Inflammatory macrophage treated with lipopolysaccharide for 1 hour (primary cell): ENCODE measurements at regions not wholly inside any gene's neighbourhood (a gene's known extent, or its start where the extent isn't known, plus 50 kb on each side); places are given as distances from the start of the nearest gene placed in this dataset.
A peak's percentile ranks its signal among the peaks of the same experiment; 100 is the strongest.
"Not testable (repeated sequence)": the region's sequence is repeated elsewhere in the genome, so short reads cannot be mapped to it uniquely, and the experiment has no call there.

Source experiments
- DNase-seq, 2 donors: peaks; one replicate each; pipeline ENCODE4 v3.0.0-alpha.2; 2020 to 2022

- no peak for DNase-seq
Measured at GRCh38 chr13:24931450-24932251, 164.3 kb upstream of the PABPC3 start.

DNA sequence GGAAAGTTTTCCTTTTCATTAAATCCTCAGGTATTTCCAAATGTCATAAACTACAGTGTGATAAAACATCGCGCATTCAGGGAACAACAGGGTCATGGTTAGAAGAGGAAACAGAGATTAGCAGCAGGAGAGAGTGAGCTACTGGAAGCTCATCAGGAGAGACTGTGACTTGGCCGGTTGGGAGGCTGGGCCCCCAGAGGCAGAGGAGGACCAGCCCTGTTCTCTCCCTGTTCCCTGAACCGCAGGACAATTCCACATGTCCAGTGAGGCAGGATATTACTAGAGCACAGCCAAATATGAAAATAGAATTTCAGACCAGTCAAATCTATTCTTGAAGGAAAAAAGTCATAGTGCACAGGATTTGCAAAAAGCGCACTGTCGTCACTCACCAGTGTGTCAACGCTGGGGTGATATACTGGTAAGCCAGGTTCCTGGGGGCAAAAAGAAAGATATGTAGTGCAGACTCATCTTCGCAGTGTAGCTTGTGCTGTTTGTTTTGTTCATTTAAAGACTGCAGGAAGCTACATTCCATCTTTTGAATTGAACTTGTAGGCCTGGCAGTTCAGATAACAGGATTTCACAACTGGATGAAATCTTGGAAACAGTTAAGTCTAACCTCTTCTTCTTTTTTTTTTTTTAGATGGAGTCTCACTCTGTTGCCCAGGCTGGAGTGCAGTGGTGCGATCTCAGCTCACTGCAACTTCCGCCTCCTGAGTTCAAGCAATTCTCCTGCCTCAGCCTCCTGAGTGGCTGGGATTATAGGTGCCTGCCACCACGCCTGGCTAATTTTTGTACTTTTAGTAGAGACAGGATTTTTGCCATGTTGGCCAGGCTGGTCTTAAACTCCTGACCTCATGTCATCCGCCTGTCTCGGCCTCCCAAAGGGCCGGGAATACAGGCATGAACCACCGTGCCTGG lies 162.6 kb upstream of the PABPC3 start:
- peak in 1 of 2 donors; percentile 14 for DNase-seq

DNA sequence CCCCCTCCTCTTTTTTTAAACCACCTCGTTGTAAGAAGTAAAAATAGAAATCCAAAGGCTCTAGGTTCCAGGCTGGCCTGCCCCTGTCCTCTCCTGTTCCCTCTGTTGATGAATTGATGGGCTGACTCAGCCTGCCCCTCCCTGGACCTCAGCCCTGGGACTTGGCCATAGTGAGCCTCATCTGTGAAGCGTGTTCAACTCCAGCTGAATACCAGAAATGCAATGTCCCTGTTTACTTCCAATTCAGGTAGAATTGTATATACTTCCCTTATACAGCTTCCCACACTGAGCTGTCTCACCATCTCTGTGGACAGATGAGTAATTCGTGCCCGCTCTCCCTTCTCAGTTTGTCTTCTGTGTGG lies 161.9 kb upstream of the PABPC3 start:
- not testable (repeated sequence) for DNase-seq

DNA sequence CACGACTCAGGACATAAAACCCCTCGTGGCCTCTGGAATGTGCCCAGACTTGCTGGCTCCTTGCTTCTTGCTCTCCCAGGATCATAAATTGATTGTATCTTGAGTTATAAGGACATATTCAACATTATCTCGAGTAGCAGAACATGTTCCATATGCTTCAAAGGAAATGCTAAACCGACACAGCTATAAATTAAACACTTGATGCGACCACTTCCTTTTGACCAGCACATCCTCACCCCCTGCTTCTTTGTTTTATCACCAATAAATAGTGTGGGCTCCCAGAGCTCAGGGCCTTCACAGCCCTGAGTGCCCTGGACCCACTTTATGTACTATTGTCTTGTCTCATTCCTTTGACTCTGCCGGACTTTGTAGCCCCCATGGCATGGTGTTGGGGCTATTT lies 157.0 kb upstream of the PABPC3 start:
- no peak for DNase-seq

- not testable (repeated sequence) for DNase-seq
Measured at GRCh38 chr13:24941023-24941713, 154.8 kb upstream of the PABPC3 start.

- DNase-seq, result no peak
Measured at GRCh38 chr13:24943136-24943535, 152.8 kb upstream of the PABPC3 start.

DNA sequence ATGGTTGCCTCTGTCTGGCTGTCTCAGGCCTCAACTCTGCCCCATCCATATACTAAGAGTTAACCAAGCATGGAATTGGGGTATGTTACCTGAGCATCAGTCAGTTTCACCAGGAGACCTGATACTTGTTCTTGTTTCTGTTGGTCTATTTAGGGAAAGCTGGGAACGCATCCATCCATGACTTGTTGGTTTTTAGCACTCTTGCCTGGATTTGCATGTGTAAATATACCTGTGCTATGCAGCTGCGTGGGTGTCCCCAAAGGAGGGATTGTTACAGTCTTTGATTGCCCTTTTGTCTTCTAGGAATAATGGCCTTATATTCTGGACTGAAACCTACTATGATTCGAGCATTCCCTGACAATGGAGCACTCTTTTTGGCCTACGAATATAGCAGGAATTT lies 151.9 kb upstream of the PABPC3 start:
- DNase-seq, result not testable (repeated sequence)

DNA sequence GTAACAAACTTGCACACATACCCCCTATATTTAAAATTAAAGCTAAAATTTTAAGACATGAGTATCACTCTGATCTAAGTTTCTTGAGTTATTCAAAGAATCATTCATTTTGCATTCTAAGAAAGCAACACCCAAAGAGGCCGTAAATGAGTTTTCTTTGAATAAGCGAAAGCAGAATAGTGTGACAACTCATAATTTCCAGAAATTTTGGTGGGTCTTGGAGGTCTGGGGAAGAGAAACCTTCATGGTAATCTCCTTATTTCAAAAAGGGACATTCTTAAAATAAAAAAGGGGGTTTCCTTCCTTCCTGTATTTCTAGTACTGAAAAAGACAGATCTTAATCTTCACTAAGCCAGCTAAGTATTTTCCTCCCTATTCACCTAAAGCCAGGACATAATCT lies 147.0 kb upstream of the PABPC3 start:
- not testable (repeated sequence) for DNase-seq

GRCh38 chr13:24950611-24951010 lies 145.3 kb upstream of the PABPC3 start:
- DNase-seq, result not testable (repeated sequence)

- not testable (repeated sequence) for DNase-seq
Measured at GRCh38 chr13:24967970-24968369, 128.0 kb upstream of the PABPC3 start.

DNA sequence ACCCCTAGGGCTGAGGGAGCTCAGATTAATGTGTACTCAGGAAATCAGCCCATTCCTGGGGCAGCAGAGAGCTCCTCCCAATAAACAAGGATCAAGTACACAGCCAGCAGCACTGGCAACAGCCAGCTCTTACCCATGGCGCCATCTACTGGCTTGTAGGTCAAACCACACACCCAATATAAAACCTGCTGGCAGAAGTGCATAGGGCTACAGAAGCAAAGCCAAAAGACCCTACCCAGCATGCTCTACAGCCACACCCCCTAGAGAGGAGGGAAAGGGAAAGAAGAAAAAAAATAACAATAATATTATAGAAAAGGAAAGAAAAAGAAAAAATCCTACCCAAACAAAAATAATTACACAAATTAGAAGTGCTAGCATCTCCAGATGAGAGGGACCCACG lies 127.5 kb upstream of the PABPC3 start:
- DNase-seq, result not testable (repeated sequence)

- DNase-seq, result not testable (repeated sequence)
Measured at GRCh38 chr13:24973102-24973501, 122.8 kb upstream of the PABPC3 start.

DNA sequence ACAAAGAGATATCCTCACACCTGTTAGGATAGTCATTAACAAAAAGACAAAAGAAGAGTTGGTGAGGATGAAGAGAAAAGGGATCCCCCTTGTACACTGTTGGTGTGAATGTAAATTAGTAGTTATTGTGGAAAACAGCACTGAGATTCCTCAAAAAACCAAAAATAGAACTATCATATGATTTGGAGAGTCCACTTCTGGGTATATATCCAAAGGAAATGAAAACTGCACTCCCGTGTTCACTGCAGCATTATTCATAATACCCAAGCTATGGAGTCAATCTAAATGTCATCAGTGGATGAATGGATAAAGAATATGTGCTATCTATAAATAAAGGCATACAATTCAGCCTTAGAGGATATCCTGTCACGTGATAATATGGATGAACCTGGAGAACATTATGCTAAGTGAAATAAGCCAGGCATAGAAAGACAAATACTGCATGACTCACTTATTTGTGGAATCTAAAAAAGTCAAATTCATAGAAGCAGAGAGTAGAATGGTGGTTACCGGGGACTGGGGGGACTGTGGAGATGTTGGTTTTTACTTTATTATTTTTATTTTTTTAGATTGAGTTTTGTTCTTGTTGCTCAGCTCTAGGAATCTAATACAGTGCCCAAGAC lies 114.6 kb upstream of the PABPC3 start:
- not testable (repeated sequence) for DNase-seq

DNA sequence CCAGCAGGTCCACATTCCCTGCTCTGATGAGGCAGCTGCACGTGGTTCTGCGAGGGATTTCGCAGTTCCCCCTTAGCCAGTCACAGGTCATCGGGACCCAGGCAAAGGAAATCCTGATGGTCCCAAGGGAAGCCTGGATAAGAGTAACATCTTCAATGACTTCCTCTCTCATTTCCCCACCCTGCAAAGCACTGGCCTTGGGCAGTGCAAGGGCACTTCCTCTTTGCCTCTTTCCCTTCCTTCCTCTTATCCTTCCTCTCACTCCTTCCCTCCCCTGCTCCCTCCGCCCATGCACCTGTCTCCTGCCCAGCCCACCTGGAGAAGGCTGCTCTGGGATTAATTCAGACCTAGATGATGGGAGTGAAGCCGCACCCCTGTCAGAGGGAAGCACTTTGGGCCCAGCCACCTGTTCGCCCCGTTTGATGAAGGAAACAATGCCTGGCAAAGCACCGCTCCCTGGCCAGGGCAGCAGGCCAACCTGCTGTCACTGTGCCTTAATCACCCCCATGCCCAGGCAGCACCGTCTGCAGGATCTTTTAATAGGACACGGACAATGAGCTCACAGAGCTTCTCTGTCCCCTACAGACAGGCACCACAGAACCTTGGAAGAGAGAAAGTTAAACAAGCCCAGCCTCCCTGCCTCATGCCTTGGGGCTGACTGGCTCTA lies 113.5 kb upstream of the PABPC3 start:
- no peak for DNase-seq

GRCh38 chr13:24983094-24983493 lies 112.8 kb upstream of the PABPC3 start:
- DNase-seq, result no peak

- DNase-seq, result no peak
Measured at GRCh38 chr13:24984134-24984533, 111.8 kb upstream of the PABPC3 start.

- DNase-seq, result no peak
Measured at GRCh38 chr13:24985107-24985506, 110.8 kb upstream of the PABPC3 start.

DNA sequence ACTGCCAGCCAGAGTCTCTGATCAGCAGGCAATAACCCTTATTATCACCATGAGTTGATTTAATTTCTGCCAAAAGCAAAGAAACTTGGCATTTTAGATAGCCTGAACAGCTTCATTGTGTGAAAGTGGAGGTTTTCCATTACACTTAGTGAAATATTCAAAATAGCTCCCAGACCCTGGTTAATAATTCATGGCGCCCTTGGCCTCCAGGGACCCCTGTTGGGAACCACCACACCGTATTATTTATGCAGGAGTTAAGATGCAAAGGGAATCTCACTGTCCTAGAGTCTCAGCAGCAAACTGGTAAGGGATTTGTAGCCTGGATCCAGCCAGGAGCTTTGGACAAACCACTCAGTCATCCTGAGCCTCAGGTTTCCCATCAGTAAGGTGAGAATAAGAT lies 110.0 kb upstream of the PABPC3 start:
- no peak for DNase-seq

DNA sequence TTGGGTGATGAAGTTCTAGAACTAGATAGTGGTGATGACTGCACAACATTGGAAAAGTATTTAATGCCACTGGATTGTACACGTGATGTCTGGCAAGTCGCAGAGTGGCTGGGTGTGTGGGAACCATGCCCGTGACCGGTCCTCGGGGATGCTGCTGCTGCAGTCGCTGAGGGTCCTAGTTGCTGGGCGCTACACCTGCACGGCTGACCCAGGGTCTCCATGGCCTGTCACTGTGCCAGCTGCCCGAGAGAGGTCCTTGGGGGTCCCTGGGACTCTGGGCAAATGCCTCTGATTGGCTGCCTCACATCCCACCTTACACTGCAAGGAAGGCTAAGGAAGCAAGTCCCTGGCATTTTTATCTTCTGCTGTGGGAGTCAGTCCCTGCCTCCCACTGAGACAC lies 109.1 kb upstream of the PABPC3 start:
- no peak for DNase-seq

GRCh38 chr13:24989959-24990358 lies 106.0 kb upstream of the PABPC3 start:
- DNase-seq, result not testable (repeated sequence)

DNA sequence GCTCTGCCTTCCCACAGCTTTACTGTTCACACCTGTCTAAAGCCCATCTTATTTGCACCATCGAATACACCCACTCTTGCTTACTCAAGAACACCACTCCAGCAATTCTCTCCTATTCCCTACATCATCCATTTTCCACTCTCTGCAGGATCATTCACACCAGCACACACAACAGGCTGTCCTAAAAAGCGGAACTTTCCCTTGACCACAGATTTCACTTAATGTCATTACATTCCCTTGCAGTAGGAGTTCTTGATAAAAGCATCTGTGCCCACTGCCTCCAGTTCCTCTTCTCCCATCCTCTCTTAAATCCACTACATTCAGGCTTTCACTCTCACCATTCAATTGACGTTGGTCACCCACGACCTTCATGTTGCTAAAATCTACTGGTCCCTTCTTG lies 103.0 kb upstream of the PABPC3 start:
- peak in 1 of 2 donors; percentile 13 for DNase-seq

DNA sequence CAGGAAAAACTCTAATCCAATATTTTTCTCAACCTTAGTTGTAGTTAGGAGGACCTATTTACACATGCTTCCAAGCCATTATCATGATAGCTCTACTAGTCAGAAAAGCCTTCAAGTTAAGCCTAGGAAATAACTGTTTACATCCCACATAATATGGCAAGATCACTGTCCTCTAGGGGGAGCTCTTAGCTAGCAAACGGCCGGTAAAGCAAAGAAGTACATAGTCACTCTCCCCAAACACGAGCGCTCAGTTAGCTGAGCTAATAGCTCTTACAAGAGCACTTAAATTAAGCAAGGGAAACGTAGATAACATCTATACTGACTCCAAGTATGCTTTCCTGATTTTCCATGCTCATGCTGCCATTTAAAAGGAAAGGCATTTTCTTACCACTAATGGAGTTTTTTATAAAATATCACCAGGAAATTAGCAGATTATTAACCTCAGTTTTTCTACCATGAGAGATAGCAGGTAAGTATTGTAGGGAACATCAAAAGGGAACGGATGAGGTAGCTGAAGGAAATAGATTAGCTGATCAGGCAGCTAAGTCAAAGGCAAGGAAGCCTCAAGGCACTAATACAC lies 100.6 kb upstream of the PABPC3 start:
- DNase-seq, result peak; percentile 60 to 92
